Smooth muscle cell (in vitro differentiated cells): ENCODE measurements at regions not wholly inside any gene's neighbourhood (a gene's known extent, or its start where the extent isn't known, plus 50 kb on each side); places are given as distances from the start of the nearest gene placed in this dataset.

ENCODE experiments used
- DNase-seq: peaks from one replicate; lab custom pipeline; 2025; ENCODE audit not compliant: unreplicated experiment; lab: John Stamatoyannopoulos, UW
- H2AFZ ChIP-seq: fragments of 200-600 bp; sonication (generic); 2 replicates; pipeline ENCODE4 v1.6.0; 2016; ENCODE audit warnings: antibody characterized with exemption, low read depth, mild to moderate bottlenecking
- H3F3A ChIP-seq: fragments of 200-600 bp; sonication (generic); 2 replicates; pipeline ENCODE4 v1.6.0; 2017; ENCODE audit warnings: antibody characterized with exemption, low read depth
- H3K27ac ChIP-seq: fragments of 200-600 bp; sonication (generic); 2 replicates; pipeline ENCODE4 v1.5.1; 2016; ENCODE audit warnings: low read depth, mild to moderate bottlenecking
- H3K27me3 ChIP-seq: fragments of 200-600 bp; sonication (generic); 2 replicates; pipeline ENCODE4 v1.6.1; 2016; ENCODE audit warnings: low read depth, mild to moderate bottlenecking
- H3K36me3 ChIP-seq: fragments of 200-600 bp; sonication (generic); 2 replicates; pipeline ENCODE4 v1.5.1; 2016; ENCODE audit warnings: low read depth
- H3K4me1 ChIP-seq: fragments of 200-600 bp; sonication (generic); 2 replicates; pipeline ENCODE4 v1.5.1; 2016; ENCODE audit warnings: low read depth
- H3K4me2 ChIP-seq: fragments of 200-600 bp; sonication (generic); 2 replicates; pipeline ENCODE4 v1.6.0; 2016; ENCODE audit warnings: mild to moderate bottlenecking
- H3K4me3 ChIP-seq: fragments of 200-600 bp; sonication (generic); 2 replicates; pipeline ENCODE4 v1.5.1; 2016; ENCODE audit warnings: mild to moderate bottlenecking
- H3K79me2 ChIP-seq: fragments of 200-600 bp; sonication (generic); 2 replicates; pipeline ENCODE4 v1.6.0; 2016; ENCODE audit warnings: low read depth, mild to moderate bottlenecking
- H3K9ac ChIP-seq: fragments of 200-600 bp; sonication (generic); 2 replicates; pipeline ENCODE4 v1.6.0; 2016; ENCODE audit warnings: low read depth
- H3K9me3 ChIP-seq: fragments of 200-600 bp; sonication (generic); replicated peaks from 2 replicates; pipeline ENCODE4 v1.5.1; 2016; ENCODE audit warnings: low read depth
- H4K20me1 ChIP-seq: fragments of 200-600 bp; sonication (generic); 2 replicates; pipeline ENCODE4 v1.6.0; 2016; ENCODE audit warnings: low read depth
- WGBS: methylation state at CpG from one replicate; pipeline ENCODE4 v1.1.7; 2016; ENCODE audit warnings: low lambda C conversion rate; 5-methylcytosine and 5-hydroxymethylcytosine counted together
- TF ChIP-seq, protein P1 (sequence below): fragments of 200-600 bp; sonication (generic); IDR thresholded peaks from 2 replicates; pipeline ENCODE4 v1.5.1; 2017; ENCODE audit warnings: borderline replicate concordance, mild to moderate bottlenecking, antibody characterized with exemption; ENCODE audit not compliant: insufficient read depth, poor library complexity, severe bottlenecking

DNA sequence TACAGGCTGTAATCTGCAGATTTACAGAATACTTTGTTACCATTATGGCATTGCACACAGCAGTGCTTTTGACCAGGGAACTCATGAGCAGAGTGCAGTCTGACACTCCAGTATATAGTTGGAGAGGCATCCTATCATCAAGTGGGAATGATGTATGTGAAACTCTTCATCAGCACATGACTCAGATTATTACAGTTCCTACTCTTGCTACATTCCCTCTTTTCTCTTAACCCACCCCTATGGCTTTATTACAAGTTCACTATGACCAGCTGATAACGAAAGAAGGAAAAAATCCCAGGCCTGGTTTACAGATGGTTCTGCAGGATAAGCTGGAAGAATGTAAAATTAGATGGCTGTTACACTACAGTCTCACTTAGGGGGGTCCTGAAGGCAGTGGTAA is 385.9 kb downstream of the RASEF start:
- no peak overlapping the region for H3K9ac ChIP-seq
- H2AFZ ChIP-seq: no peak overlapping the region
- H3K9me3 ChIP-seq: no peaks in the 10 kb centered on the region
- DNase-seq: no peak
- no peaks in the 10 kb centered on the region for H3K79me2 ChIP-seq
- H3K4me2 ChIP-seq: no peak overlapping the region
- H3K36me3 ChIP-seq: no peaks in the 10 kb centered on the region
- WGBS: 74% methylated on average over 1 of the region's 1 CpG
- no peak overlapping the region for H3K27ac ChIP-seq
- H3K4me3 ChIP-seq: no peak overlapping the region
- H3F3A ChIP-seq: no peaks in the 10 kb centered on the region
- H3K27me3 ChIP-seq: peaks cover 4% of the 10 kb centered on the region
- H4K20me1 ChIP-seq: no peaks in the 10 kb centered on the region
- TF ChIP-seq, protein P1, sequence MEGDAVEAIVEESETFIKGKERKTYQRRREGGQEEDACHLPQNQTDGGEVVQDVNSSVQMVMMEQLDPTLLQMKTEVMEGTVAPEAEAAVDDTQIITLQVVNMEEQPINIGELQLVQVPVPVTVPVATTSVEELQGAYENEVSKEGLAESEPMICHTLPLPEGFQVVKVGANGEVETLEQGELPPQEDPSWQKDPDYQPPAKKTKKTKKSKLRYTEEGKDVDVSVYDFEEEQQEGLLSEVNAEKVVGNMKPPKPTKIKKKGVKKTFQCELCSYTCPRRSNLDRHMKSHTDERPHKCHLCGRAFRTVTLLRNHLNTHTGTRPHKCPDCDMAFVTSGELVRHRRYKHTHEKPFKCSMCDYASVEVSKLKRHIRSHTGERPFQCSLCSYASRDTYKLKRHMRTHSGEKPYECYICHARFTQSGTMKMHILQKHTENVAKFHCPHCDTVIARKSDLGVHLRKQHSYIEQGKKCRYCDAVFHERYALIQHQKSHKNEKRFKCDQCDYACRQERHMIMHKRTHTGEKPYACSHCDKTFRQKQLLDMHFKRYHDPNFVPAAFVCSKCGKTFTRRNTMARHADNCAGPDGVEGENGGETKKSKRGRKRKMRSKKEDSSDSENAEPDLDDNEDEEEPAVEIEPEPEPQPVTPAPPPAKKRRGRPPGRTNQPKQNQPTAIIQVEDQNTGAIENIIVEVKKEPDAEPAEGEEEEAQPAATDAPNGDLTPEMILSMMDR: no peak
- H3K4me1 ChIP-seq: no peaks in the 10 kb centered on the region

- DNase-seq: no peak
- H3K27me3 ChIP-seq: peaks cover 4% of the 10 kb centered on the region
- WGBS: 92% methylated on average over 2 of the region's 2 CpGs
- H3K9ac ChIP-seq: no peak overlapping the region
- H3K36me3 ChIP-seq: no peaks in the 10 kb centered on the region
- no peaks in the 10 kb centered on the region for H4K20me1 ChIP-seq
- no peaks in the 10 kb centered on the region for H3K4me1 ChIP-seq
- H3K79me2 ChIP-seq: no peaks in the 10 kb centered on the region
- no peak overlapping the region for H3K4me3 ChIP-seq
- no peaks in the 10 kb centered on the region for H3F3A ChIP-seq
- no peak overlapping the region for H3K27ac ChIP-seq
- no peak overlapping the region for H3K4me2 ChIP-seq
- TF ChIP-seq, protein P1: no peak
- no peak overlapping the region for H2AFZ ChIP-seq
- H3K9me3 ChIP-seq: no peaks in the 10 kb centered on the region
Measured at GRCh38 chr9:82679472-82679871, 383.5 kb downstream of the RASEF start.

DNA sequence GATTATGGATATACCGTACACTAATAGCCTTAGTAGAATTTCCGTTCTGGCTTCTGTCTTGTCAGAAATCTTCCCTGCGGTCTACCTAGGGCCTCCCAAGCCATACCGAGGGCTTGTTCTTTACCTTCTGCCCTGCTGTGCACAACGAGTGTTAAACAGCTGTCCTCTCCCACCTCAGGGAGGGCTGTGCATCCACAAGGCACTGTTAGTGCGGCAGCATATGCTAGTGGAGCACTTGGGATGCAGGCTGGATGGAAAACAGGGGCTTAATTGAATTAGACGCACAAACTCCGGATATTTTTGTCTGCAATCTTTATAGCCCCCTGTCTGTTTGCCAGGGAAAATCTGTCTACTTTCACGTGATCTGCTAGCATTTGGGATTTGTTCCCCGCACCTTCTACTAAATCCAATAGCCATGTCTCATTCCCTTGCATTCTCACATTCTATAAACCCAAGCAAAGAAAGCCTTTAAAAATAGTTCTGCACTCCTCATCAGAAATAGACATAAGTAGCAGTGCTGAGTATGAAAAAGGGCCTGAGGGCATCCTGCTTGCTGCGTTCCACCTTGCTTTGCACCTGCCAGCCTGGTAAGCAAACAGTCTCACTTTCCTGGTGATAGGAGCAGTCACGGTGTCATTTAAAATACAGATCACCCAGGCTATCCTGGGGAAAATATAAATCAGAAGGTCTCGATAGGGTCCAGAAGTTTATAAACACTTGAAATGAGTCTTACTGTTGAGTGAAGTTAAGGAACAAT is 382.6 kb downstream of the RASEF start:
- H2AFZ ChIP-seq: no peak overlapping the region
- no peaks in the 10 kb centered on the region for H3K79me2 ChIP-seq
- H3K9ac ChIP-seq: no peak overlapping the region
- H3K27me3 ChIP-seq: peaks cover 4% of the 10 kb centered on the region
- H3F3A ChIP-seq: no peaks in the 10 kb centered on the region
- no peak for DNase-seq
- H3K36me3 ChIP-seq: no peaks in the 10 kb centered on the region
- H3K4me3 ChIP-seq: no peak overlapping the region
- TF ChIP-seq, protein P1: no peak
- H4K20me1 ChIP-seq: no peaks in the 10 kb centered on the region
- WGBS: 79% methylated on average over 13 of the region's 13 CpGs
- no peak overlapping the region for H3K4me2 ChIP-seq
- H3K27ac ChIP-seq: no peak overlapping the region
- H3K9me3 ChIP-seq: no peaks in the 10 kb centered on the region
- H3K4me1 ChIP-seq: no peaks in the 10 kb centered on the region

- no peak for DNase-seq
- Histone ChIP-seq H2AFZ (no peak overlapping the region), H3K36me3 (no peaks in the 10 kb centered on the region)
Measured at GRCh38 chr9:82681809-82682208, 381.1 kb downstream of the RASEF start.

More at GRCh38 chr9:82681809-82682208, 381.1 kb downstream of the RASEF start:
- Histone ChIP-seq H3K27me3 (peaks cover 4% of the 10 kb centered on the region), H3K79me2 (no peaks in the 10 kb centered on the region), H3K4me2 (no peak overlapping the region), H3K9me3 (no peaks in the 10 kb centered on the region), H3K27ac (no peak overlapping the region), H3K4me3 (no peak overlapping the region), H3K4me1 (no peaks in the 10 kb centered on the region), H3K9ac (no peak overlapping the region), H4K20me1 (no peaks in the 10 kb centered on the region), H3F3A (no peaks in the 10 kb centered on the region)
- TF ChIP-seq, protein P1: no peak
